Ovary (tissue), 1 donor: ENCODE measurements at regions not wholly inside any gene's neighbourhood (a gene's known extent, or its start where the extent isn't known, plus 50 kb on each side); places are given as distances from the start of the nearest gene placed in this dataset.

Source experiments
- EP300 ChIP-seq: sonication (generic); formaldehyde crosslinking; IDR thresholded peaks from one replicate; pipeline ENCODE4 v1.6.1; 2017; ENCODE audit warnings: antibody characterized with exemption
- POLR2A ChIP-seq: fragments of 450-650 bp; IDR thresholded peaks from one replicate; pipeline ENCODE4 v1.6.1; 2017; ENCODE audit warnings: antibody characterized with exemption, mild to moderate bottlenecking, moderate library complexity

- TF ChIP-seq POLR2A, result no peak
- TF ChIP-seq EP300, result no peak
Observed at GRCh38 chr10:29856295-29856694, 203.1 kb downstream of the JCAD start.
